HG02970 (cell line): ENCODE measurements at regions not wholly inside any gene's neighbourhood (a gene's known extent, or its start where the extent isn't known, plus 50 kb on each side); places are given as distances from the start of the nearest gene placed in this dataset.
"Not testable (repeated sequence)": the region's sequence is repeated elsewhere in the genome, so short reads cannot be mapped to it uniquely, and the experiment has no call there.

Source experiments
- ATAC-seq: cut with Tn5 transposase; IDR thresholded peaks from one replicate; pipeline ENCODE4 v1.9.1; 2021; ENCODE audit warnings: mild to moderate bottlenecking, moderate library complexity, moderate number of reproducible peaks; ENCODE audit not compliant: unreplicated experiment, low FRiP score

DNA sequence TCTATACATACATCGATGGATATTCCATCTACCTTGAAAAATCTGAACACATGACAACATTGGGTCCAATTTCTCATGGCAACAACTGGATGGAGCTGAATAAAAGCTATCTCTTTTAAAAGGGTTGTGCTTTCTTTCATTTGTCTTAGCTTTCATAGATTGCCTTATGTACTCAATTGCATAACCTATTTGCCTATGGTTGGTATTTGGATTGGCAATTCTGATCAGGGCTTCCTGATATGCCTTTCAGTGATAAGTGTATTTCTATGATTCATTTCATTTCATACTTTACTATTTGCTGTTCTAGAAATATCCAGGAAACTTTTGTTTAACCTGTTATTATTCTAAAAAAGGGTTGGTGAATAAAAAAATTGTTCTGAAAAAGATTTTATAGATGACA lies 509.9 kb downstream of the GRXCR1 start:
- ATAC-seq, result no peak

- ATAC-seq, result no peak
Observed at GRCh38 chr4:43410636-43411035, 518.1 kb downstream of the GRXCR1 start.

- no peak for ATAC-seq
Observed at GRCh38 chr4:43411226-43411625, 518.7 kb downstream of the GRXCR1 start.

- no peak for ATAC-seq
Observed at GRCh38 chr4:43423276-43423675, 530.8 kb downstream of the GRXCR1 start.

DNA sequence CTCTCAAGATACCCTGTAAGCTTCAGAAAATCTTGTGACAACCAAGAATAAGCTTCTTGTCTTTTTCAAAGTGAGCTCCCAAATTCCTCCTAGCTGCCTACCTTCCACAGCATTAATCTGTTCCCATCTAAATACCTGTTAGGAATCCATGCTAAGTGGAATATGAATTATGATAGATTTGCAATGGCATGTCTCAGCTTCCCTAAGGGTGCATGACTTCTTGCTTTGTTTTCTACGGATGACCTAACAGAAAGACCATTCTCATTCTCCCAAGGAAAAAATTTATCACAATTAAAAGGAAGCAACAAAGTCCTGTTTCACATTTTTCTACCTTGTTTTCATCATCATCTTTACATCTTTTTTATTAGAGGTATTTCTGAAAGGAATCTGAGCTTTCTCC lies 532.7 kb downstream of the GRXCR1 start:
- ATAC-seq, result no peak

DNA sequence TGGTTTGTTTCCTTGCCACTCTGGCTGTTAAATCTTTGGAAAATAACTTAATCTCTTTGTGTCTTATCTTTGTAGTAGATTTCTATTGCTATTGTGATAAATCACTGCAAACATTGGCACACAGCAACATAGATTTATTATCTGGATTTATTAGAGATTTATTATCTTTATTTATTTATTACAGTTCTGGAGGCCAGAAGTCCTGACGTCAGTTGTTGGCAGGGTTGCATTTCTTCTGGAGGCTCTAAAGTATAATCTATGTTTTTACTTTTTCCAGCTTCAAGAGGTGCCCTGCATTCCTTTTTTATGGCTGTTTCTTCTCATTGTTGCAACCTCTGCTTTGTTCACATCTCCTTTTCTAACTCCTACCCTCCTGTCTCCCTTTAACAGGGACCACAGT lies 542.8 kb downstream of the GRXCR1 start:
- ATAC-seq, result no peak

- ATAC-seq, result no peak
Observed at GRCh38 chr4:43452948-43453347, 560.4 kb downstream of the GRXCR1 start.

GRCh38 chr4:43456383-43456782 lies 563.9 kb downstream of the GRXCR1 start:
- no peak for ATAC-seq

GRCh38 chr4:43457866-43458265 lies 565.4 kb downstream of the GRXCR1 start:
- ATAC-seq, result no peak

DNA sequence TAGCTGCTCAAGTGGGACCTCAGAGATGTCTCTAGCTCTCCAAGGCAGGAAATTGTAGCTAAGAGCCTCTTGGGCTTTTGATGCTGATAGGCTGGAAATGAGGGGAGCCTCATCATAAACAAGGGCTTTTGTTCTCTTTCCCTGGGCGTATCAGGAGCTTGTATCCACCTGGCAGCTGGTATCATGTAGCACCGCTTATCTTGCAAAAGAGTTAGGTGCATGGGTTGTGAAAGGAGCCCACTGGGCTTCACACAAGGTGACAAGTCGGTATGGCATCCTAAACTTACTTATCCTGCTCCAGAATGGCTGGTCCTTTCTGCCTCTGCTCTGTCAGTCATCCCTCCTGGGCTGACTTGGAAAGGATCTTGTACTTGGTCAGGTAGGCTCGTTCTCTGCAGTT lies 565.8 kb downstream of the GRXCR1 start:
- no peak for ATAC-seq

DNA sequence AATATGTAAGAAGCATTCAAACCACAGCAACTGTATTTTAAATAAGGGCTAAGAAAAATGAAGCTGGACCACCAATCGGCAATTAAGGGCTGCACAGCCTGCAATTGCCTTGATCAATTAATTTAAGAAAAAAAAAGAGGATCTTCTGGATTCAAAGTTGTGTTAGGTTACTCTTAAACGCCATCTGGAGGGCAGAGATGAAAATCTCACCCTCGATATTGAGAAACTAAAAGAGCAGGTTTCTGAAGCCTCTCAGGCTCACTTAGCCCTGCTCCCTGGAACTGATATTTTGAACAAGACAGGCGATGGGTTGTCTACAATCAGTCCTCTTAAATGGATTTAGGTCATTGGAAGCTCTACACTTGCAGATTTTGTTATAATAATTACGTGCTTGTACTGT lies 579.4 kb downstream of the GRXCR1 start:
- no peak for ATAC-seq

DNA sequence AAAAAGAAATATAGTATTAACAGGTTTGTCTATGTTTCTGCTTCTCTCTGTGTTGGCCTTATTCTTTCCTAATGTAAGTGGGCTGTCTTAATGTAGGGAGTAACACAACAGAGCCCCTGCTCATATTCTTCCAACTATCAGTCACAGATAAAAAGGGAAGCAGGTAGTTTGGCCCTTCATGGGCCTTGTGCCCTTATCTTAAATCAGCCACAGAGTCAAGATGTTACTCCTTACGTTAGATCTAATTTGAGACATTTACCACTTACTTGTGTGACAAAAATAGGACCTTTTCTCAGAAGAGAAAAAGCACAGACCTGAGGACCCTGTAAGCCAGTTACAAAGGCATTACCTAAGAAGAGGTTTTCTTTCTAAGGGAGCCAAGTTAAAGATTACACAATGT lies 589.0 kb downstream of the GRXCR1 start:
- ATAC-seq, result no peak

- no peak for ATAC-seq
Observed at GRCh38 chr4:43485196-43485595, 592.7 kb downstream of the GRXCR1 start.

DNA sequence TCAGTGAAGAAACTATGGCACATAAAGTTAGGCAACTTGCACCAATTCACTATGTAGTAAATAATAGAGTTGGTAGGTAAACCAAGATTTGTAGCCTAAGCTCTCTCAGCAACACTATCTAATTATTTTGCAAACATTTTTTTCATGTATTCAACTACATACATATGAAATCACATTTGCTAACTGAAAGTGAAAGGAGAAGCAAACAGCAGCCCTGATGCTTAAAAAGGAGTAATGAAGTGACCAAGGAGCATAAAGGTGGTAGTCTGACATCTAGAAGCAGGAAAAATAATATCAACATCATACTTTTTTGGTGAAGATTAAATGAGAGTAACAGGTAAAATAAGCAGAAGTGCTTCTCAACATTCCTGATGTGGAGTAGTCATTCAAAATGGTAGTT lies 603.7 kb downstream of the GRXCR1 start:
- ATAC-seq, result no peak

GRCh38 chr4:43496602-43497001 lies 604.1 kb downstream of the GRXCR1 start:
- no peak for ATAC-seq

GRCh38 chr4:43505823-43506222 lies 613.3 kb downstream of the GRXCR1 start:
- ATAC-seq, result not testable (repeated sequence)

DNA sequence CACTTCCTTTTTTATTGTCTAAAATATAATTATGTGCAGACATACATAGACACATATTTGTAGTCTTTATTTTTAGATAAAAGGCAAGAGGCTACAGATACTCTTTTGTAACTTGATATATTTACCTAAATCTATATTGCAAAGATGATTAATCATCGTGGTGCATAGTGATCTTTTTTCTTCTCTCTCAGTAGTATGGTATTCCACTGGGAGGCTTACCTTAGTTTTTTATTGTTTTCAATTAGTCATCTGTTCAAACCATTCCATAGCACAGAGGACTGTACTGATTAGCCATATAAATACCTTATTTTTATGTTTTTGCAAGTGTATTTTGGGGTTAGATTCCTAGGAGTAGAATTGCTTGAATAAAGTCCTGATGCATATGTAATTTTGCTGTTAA lies 619.7 kb downstream of the GRXCR1 start:
- no peak for ATAC-seq

DNA sequence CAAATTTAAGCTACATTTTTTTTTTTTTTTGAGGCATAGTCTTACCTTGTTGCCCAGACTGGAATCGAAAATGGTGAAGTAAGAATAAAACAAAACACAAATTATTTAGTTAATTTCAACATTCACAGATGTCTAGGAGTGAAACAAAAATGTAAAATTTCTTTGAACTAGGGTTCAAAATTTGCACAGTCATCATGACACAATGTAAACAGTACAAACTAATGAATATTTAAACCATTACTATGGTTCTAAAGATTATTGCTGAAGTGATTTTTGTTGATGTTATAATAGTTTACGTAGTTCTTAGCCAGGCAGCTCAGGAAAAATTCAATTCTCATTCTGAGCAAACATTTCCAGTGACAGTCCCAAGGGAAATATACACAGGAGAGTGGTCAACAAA lies 633.1 kb downstream of the GRXCR1 start:
- ATAC-seq, result no peak

DNA sequence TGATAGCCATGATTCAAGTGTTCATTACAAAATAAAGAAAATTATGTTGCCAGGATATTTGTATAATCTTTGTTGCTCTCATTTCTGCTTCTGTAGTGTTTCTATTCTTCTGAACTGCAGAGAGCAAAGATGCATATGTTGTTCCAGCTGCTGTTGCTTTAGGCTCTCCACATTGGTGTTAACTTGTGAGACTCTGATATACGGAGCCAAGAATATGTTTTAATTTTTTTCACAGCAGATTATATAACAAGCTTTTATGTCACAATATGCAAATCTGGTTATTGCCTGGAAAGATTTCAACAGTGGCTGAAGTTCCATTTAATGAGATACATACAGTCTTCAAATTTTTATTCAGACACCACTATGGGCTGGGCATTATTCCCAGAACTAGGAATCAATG lies 655.0 kb downstream of the GRXCR1 start:
- ATAC-seq, result no peak

DNA sequence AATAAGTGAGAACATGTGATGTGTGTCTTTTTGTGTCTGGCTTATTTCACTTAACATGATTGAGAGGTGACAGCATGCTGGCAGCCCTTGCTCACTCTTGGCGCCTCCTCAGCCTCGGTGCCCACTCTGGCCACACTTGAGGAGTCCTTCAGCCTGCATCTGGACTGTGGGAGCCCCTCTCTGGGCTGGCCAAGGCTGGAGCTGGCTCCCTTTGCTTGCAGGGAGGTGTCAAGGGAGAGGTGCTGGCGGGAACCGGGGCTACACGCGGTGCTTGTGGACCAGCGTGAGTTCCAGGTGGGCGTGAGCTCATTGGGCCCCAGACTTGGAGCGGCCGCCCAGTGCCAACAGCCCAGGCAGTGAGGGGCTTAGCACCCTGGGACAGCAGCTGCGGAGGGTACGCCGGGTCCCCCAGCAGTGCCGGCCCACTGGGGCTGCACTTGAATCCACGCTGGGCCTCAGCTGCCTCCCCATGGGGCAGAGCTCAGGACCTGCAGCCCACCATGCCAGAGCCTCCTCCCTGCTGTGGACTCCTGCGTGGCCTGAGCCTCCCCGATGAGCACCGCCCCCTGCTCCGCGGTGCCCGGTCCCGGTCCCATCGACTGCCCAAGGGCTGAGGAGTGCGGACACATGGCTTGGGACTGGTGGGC lies 658.6 kb downstream of the GRXCR1 start:
- no peak for ATAC-seq

GRCh38 chr4:43556262-43556661 lies 663.7 kb downstream of the GRXCR1 start:
- ATAC-seq, result no peak

GRCh38 chr4:43560047-43560446 lies 667.5 kb downstream of the GRXCR1 start:
- ATAC-seq, result no peak

GRCh38 chr4:43564107-43564506 lies 671.6 kb downstream of the GRXCR1 start:
- ATAC-seq, result no peak
